Activated T-helper 9 cell treated with anti-CD3 and anti-CD28 coated beads, Interleukin-2, amount 50 U/mL, for 16 hours (primary cell): ENCODE measurements at regions not wholly inside any gene's neighbourhood (a gene's known extent, or its start where the extent isn't known, plus 50 kb on each side); places are given as distances from the start of the nearest gene placed in this dataset.

Experiments
- DNase-seq: peaks from one replicate; pipeline ENCODE4 v3.0.0-alpha.2; 2020; ENCODE audit warnings: low read depth

- DNase-seq = no peak
Measured at GRCh38 chr14:62270236-62270635, 508.0 kb downstream of the SNAPC1 start.

- no peak for DNase-seq
Measured at GRCh38 chr14:62280366-62280765, 518.1 kb downstream of the SNAPC1 start.

- DNase-seq = no peak
Measured at GRCh38 chr14:62283837-62284236, 521.6 kb downstream of the SNAPC1 start.

GRCh38 chr14:62289471-62289870 lies 527.3 kb downstream of the SNAPC1 start:
- DNase-seq = no peak

GRCh38 chr14:62301080-62301479 lies 538.9 kb downstream of the SNAPC1 start:
- DNase-seq = no peak

GRCh38 chr14:62301911-62302310 lies 539.7 kb downstream of the SNAPC1 start:
- no peak for DNase-seq

- no peak for DNase-seq
Measured at GRCh38 chr14:62303437-62303836, 541.2 kb downstream of the SNAPC1 start.

GRCh38 chr14:62304257-62304656 lies 542.0 kb downstream of the SNAPC1 start:
- no peak for DNase-seq

GRCh38 chr14:62307844-62308243 lies 545.6 kb downstream of the SNAPC1 start:
- DNase-seq = no peak

GRCh38 chr14:62308316-62308715 lies 546.1 kb downstream of the SNAPC1 start:
- no peak for DNase-seq

GRCh38 chr14:62308891-62309290 lies 546.7 kb downstream of the SNAPC1 start:
- no peak for DNase-seq

GRCh38 chr14:62313212-62313611 lies 551.0 kb downstream of the SNAPC1 start:
- no peak for DNase-seq

GRCh38 chr14:62314221-62314620 lies 552.0 kb downstream of the SNAPC1 start:
- no peak for DNase-seq

- DNase-seq = no peak
Measured at GRCh38 chr14:62314871-62315270, 552.7 kb downstream of the SNAPC1 start.

- no peak for DNase-seq
Measured at GRCh38 chr14:62315631-62316030, 553.4 kb downstream of the SNAPC1 start.

GRCh38 chr14:62322216-62322615 lies 560.0 kb downstream of the SNAPC1 start:
- no peak for DNase-seq

GRCh38 chr14:62329427-62329826 lies 567.2 kb downstream of the SNAPC1 start:
- DNase-seq = no peak

GRCh38 chr14:62347562-62348011 lies 585.4 kb downstream of the SNAPC1 start:
- no peak for DNase-seq

GRCh38 chr14:62357362-62357761 lies 595.1 kb downstream of the SNAPC1 start:
- DNase-seq = no peak

GRCh38 chr14:62364161-62364560 lies 601.9 kb downstream of the SNAPC1 start:
- no peak for DNase-seq

GRCh38 chr14:62364800-62365280 lies 602.6 kb downstream of the SNAPC1 start:
- no peak for DNase-seq

- DNase-seq = no peak
Measured at GRCh38 chr14:62369919-62370560, 607.8 kb downstream of the SNAPC1 start.

GRCh38 chr14:62373944-62374343 lies 611.7 kb downstream of the SNAPC1 start:
- no peak for DNase-seq

- no peak for DNase-seq
Measured at GRCh38 chr14:62378057-62378456, 615.8 kb downstream of the SNAPC1 start.
